Ishikawa (cell line): ENCODE measurements at regions not wholly inside any gene's neighbourhood (a gene's known extent, or its start where the extent isn't known, plus 50 kb on each side); places are given as distances from the start of the nearest gene placed in this dataset.

ENCODE experiments used
- CEBPB ChIP-seq: IDR thresholded peaks from 2 replicates; pipeline ENCODE4 v1.6.1; 2012
- CREB1 ChIP-seq: IDR thresholded peaks from 2 replicates; pipeline ENCODE4 v1.6.1; 2012; ENCODE audit warnings: low read depth
- EGR1 ChIP-seq: IDR thresholded peaks from 2 replicates; pipeline ENCODE4 v1.6.1; 2012
- EP300 ChIP-seq: IDR thresholded peaks from 2 replicates; pipeline ENCODE4 v1.6.1; 2012; ENCODE audit warnings: borderline replicate concordance
- FOXM1 ChIP-seq: IDR thresholded peaks from 2 replicates; pipeline ENCODE4 v1.6.1; 2012; ENCODE audit warnings: low read depth, borderline replicate concordance
- NFIC ChIP-seq: IDR thresholded peaks from 2 replicates; pipeline ENCODE4 v1.6.1; 2012
- RAD21 ChIP-seq: IDR thresholded peaks from 2 replicates; pipeline ENCODE4 v1.6.1; 2012; ENCODE audit warnings: low read depth
- TAF1 ChIP-seq: IDR thresholded peaks from 2 replicates; pipeline ENCODE4 v1.6.1; 2012; ENCODE audit warnings: low read depth, mild to moderate bottlenecking
- TCF12 ChIP-seq: IDR thresholded peaks from 2 replicates; pipeline ENCODE4 v1.6.1; 2012; ENCODE audit warnings: low read depth
- TEAD4 ChIP-seq: IDR thresholded peaks from 2 replicates; pipeline ENCODE4 v1.6.1; 2012
- YY1 ChIP-seq: IDR thresholded peaks from 2 replicates; pipeline ENCODE4 v1.6.1; 2012; ENCODE audit warnings: low read depth
- ZBTB7A ChIP-seq: IDR thresholded peaks from 2 replicates; pipeline ENCODE4 v1.6.1; 2012; ENCODE audit warnings: low read depth
- TF ChIP-seq, protein P1 (sequence below): IDR thresholded peaks from 2 replicates; pipeline ENCODE4 v1.6.1; 2012; ENCODE audit warnings: low read depth, mild to moderate bottlenecking
- TF ChIP-seq, protein P2 (sequence below): IDR thresholded peaks from 2 replicates; pipeline ENCODE4 v1.6.1; 2012
- TF ChIP-seq, protein P3 (sequence below): IDR thresholded peaks from 2 replicates; pipeline ENCODE4 v1.6.1; 2012

DNA sequence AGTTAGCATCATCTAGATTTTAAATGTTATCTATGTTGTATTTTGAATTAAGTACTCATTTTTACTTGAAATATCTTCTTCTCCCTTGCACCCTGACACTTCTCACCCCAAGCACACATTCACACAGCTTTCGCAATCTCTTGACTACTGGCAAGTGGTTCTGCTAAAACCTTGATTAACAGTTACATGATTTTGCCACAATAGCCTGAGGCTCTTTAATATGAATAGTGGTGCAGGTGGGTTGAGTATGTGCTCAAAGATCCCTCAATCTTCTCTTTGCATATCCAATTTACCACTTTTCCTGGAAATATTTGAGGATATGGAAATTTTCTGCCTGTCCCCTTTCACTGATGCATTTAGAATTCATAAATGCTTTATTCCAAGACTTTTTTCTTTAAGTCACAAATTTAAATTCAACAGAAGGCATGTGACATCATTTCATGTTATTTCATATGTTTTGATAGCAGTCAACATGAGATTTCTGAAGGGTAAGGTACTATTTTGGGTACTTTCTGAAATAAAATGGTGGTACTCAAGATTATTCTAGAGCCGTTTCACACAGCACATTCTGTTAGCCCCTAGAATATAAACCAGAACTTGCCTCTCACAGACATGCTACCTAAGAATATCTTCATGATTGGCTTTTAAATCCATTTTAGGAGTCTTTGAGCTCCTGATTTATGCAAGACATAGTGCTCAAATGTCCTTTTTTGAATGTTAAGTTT, 339.7 kb downstream of the RPRM start:
- TF ChIP-seq CREB1, result no peak
- no peak for TF ChIP-seq ZBTB7A
- no peak for TF ChIP-seq TCF12
- no peak for TF ChIP-seq RAD21
- TF ChIP-seq YY1, result no peak
- TF ChIP-seq FOXM1, result no peak
- TF ChIP-seq EP300, result no peak
- TF ChIP-seq, protein P1, sequence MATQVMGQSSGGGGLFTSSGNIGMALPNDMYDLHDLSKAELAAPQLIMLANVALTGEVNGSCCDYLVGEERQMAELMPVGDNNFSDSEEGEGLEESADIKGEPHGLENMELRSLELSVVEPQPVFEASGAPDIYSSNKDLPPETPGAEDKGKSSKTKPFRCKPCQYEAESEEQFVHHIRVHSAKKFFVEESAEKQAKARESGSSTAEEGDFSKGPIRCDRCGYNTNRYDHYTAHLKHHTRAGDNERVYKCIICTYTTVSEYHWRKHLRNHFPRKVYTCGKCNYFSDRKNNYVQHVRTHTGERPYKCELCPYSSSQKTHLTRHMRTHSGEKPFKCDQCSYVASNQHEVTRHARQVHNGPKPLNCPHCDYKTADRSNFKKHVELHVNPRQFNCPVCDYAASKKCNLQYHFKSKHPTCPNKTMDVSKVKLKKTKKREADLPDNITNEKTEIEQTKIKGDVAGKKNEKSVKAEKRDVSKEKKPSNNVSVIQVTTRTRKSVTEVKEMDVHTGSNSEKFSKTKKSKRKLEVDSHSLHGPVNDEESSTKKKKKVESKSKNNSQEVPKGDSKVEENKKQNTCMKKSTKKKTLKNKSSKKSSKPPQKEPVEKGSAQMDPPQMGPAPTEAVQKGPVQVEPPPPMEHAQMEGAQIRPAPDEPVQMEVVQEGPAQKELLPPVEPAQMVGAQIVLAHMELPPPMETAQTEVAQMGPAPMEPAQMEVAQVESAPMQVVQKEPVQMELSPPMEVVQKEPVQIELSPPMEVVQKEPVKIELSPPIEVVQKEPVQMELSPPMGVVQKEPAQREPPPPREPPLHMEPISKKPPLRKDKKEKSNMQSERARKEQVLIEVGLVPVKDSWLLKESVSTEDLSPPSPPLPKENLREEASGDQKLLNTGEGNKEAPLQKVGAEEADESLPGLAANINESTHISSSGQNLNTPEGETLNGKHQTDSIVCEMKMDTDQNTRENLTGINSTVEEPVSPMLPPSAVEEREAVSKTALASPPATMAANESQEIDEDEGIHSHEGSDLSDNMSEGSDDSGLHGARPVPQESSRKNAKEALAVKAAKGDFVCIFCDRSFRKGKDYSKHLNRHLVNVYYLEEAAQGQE, result no peak
- TF ChIP-seq CEBPB, result no peak
- TF ChIP-seq NFIC, result no peak
- TF ChIP-seq, protein P2, sequence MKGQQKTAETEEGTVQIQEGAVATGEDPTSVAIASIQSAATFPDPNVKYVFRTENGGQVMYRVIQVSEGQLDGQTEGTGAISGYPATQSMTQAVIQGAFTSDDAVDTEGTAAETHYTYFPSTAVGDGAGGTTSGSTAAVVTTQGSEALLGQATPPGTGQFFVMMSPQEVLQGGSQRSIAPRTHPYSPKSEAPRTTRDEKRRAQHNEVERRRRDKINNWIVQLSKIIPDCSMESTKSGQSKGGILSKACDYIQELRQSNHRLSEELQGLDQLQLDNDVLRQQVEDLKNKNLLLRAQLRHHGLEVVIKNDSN, result no peak
- TF ChIP-seq, protein P3, sequence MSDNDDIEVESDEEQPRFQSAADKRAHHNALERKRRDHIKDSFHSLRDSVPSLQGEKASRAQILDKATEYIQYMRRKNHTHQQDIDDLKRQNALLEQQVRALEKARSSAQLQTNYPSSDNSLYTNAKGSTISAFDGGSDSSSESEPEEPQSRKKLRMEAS, result no peak
- TF ChIP-seq EGR1, result no peak
- no peak for TF ChIP-seq TAF1

DNA sequence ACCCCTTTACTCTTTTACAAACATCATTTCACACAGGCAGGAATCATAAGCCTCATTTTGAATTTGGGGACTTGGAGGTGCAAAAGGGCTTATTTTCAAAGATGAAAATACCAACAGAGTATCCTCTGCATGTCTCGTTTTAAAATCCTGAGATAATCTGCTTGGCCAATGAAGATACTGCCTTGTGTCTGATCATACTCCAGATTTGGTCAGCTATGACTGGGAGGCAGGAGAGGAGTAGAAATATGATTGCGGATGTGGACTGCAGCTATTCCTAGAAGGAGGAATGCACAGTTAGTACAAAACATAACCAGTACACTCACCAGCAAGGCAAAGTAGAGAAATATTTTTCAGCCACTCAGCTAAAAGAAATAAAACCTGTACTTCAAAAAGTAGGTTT, 342.3 kb downstream of the RPRM start:
- TF ChIP-seq FOXM1, result no peak
- no peak for TF ChIP-seq ZBTB7A
- no peak for TF ChIP-seq CEBPB
- no peak for TF ChIP-seq TAF1
- TF ChIP-seq, protein P1, result no peak
- no peak for TF ChIP-seq NFIC

DNA sequence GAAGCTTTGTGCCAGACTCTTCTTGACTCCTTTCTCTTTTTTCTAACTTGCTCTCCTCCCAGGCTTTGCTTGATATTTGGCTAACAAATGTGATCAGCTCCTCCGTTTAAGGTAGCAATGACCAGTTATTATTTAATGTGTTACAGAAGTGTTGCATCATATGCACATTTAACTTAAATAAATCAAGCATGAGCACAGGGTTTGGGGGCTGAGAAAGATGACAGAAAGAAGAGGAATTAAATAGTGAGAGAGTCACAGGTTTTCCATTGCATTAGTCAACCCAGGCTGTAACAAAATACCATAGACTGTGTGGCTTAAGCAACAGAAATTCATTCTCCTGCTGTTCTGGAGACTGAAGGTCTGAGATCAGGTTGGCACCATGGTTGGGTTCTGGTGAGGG, 343.8 kb downstream of the RPRM start:
- TF ChIP-seq CREB1 (no peak), YY1 (no peak), TAF1 (no peak), EGR1 (no peak), TEAD4 (no peak), ZBTB7A (no peak)
- TF ChIP-seq, protein P1, result no peak

DNA sequence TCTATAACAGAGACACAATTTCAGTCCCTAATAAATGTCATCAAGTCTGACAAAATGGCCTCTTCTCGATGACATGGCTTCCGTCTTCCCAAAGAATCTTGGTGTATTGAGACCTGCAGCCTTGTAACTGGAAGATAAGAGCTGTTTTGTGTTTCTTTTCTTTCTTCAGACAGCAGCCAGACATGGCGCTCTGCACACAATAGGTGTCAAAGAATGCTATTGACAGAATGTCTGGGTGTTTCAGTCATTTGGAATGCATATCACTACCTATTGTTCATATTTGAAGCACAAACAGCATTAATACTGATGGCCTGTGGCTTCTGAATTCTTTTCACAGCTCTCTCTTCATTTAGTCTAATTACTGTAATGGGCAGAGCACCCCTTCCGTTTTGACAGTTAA, 344.8 kb downstream of the RPRM start:
- TF ChIP-seq, protein P1, result no peak
- no peak for TF ChIP-seq YY1
- no peak for TF ChIP-seq TAF1
